ENCODE measurements at regions not wholly inside any gene's neighbourhood (a gene's known extent, or its start where the extent isn't known, plus 50 kb on each side); places are given as distances from the start of the nearest gene placed in this dataset.
"Not testable (repeated sequence)": the region's sequence is repeated elsewhere in the genome, so short reads cannot be mapped to it uniquely, and the experiment has no call there.

- DNase-seq (ENCODE audit: low spot score) = peak; percentile 28
These were observed 433.6 kb downstream of the ACTR3B start for GRCh38 chr7:153193144-153193595.

DNA sequence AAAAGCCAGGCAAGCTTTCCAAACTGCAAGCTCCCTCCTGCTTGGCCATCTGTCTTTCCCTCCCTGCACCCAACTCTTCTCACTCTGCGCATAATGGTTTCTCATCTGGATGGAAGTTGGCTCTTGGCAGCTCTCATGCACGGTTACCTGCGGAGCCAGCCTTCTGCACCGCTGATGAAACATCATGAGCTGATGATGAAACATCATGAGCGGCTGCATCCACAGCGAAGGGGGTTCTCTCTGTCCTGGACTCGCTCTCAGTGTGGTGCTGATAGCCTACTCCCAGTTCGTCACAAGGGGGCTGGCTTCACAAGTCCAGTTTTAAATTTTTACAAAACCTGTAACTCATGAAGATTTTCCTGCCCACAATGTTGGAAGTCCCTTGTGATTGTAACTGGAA, 457.5 kb downstream of the ACTR3B start:
- DNase-seq (ENCODE audit: low spot score) = no peak

DNA sequence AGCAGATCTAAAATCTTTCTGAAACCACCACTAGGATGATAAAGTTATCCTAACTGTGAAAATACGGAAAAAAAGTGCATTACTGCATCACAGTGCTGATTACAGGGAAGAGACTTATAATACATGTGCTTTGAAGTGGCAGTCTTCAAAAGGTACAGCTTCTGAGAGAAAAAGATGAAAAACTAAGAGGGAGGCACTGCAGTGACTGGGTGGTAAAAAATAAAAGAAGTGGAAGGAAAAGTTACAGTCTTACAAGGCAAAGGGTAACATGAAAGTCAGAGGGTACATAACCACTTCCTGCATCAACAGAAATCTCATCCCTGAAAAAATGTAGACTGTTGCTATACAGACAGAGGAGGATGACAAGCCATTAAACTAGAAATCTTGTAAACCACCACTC, 465.3 kb downstream of the ACTR3B start:
- no peak for DNase-seq (ENCODE audit: low spot score)

- DNase-seq (ENCODE audit: low spot score) = not testable (repeated sequence)
These were observed 485.6 kb downstream of the ACTR3B start for GRCh38 chr7:153245136-153245535.

DNA sequence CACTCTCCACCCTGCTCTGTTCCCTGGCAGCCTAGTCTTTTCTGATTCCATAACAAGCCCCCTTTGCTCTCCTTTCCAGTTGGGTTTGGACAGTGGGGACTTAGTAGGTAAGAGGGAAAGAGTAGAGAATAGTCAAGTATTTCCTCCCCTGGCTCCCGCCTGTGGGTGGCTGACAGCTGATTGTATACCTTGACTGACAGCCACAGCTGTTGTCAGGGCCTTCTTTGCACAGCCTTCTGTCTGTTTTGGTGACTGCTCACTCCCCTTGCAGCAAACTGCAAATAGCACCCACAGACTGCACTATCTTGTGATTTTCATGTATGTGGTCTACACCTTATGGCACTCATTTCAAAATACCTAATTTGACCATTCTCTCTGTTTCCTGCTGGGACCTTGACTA, 486.3 kb downstream of the ACTR3B start:
- DNase-seq (ENCODE audit: low spot score) = no peak

DNA sequence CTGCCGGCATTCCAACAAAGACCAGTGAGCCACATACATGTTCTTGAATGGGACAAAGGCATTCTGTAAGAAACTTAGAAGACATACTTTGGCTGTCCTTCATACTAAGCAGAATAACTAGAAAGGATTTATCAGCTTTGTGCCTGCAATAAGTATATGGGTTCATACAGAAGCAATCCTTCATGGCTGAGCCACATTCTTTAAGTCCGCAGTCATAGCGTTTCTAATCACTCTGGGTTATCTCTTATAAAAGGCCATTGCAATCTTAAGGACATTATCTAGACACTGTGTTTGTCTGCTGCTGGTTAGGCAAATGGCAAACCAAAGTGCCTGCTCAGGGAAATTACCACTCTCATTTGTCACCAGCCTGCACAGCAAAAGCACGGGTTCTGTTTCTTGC, 488.4 kb downstream of the ACTR3B start:
- DNase-seq (ENCODE audit: low spot score) = no peak

DNA sequence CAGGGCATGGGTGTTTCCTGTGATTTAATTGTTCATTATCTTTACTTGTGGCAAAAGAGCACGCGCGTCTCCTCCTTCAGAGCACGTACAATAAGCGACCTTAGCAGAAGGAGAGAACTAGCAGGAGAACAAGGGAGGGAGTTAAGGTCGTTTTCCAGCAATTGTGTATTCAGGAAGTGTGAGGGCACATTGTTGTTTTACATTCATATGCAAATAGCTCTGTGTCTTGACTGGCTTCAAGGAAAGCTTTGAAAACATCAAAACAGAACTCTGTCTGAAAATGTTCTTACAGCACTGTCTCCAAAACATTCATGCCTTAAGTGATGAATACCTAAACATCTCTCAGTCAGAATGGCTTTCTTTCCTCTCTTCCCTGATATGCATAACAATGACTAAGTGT, 499.1 kb downstream of the ACTR3B start:
- DNase-seq (ENCODE audit: low spot score) = no peak

DNA sequence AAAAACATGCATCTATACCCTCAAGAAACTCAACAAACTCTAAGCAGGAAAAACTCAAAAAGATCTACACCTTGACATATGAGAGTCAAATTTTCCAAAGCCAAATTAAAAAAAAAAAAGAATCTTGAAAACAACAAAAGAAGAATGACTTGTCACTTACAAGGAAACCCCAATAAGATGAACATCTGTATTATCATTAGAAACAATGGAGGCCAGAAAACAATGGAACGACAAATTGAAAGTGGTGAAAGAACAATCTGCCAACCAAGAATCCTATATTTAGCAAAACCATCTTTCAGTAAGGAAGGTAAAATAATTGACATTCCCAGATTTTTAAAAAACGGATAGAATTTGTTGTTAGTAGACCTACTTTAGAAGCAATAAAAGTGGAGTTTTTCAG, 516.8 kb downstream of the ACTR3B start:
- no peak for DNase-seq (ENCODE audit: low spot score)

DNA sequence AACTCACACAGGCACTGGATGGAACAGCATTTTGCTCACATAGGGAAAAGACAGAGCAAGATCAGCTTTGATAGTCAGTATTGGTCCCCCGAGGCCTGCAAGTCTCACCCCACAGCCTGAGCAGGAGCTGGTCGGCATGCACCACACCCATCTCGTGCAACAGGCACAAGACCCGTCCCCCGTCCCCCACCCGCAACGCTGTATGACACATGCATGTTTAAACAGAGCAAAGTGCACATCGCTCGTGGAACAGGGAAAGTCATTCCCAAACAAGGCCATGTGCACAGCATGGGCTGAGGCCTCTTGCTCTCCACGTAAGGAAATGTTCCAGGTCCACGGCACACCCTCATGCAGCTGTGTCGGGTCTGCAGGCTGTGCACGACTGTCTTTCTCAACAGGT, 527.2 kb downstream of the ACTR3B start:
- DNase-seq (ENCODE audit: low spot score) = no peak

GRCh38 chr7:153290066-153290465, 530.5 kb downstream of the ACTR3B start:
- no peak for DNase-seq (ENCODE audit: low spot score)

- DNase-seq (ENCODE audit: low spot score) = no peak
These were observed 537.6 kb downstream of the ACTR3B start for GRCh38 chr7:153297141-153297540.

DNA sequence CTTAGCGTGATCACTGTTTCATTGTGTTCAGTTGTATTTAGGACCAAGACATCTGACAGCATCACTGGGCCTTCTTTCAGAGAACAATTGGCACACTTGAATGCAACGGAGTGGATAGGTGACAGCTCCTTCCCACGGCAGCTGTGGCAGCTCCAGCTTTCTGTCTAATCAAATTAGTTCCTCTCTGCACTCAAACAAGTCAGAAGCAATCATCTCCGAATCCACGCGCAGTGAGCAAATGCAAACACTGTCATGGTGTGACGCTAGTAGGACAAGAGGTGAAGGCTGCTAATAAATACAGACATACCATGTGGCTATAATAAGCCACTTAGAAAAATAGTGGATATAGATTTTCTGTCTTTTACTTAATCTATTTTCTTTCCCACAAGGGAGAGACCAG, 542.4 kb downstream of the ACTR3B start:
- no peak for DNase-seq (ENCODE audit: low spot score)

- DNase-seq (ENCODE audit: low spot score) = no peak
These were observed 560.5 kb downstream of the ACTR3B start for GRCh38 chr7:153320005-153320404.

DNA sequence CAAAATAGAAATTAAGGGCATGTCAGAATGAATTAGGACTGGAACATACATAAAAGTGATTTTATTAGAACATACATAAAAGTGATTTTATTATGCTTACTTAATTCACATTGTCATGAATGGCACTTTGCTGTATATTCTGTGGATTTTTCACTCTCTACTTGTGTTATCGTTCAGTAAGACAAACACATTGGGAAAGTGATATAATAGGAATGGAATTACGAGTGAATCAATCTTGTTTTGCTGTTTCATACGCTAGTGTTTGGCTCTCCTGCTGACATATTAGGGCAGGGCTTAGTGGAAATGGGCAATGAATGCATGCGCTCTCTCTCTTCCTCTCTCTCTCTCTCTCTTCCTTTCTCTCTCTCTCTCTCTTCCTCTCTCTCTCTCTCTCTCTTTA, 561.1 kb downstream of the ACTR3B start:
- DNase-seq (ENCODE audit: low spot score) = no peak

DNA sequence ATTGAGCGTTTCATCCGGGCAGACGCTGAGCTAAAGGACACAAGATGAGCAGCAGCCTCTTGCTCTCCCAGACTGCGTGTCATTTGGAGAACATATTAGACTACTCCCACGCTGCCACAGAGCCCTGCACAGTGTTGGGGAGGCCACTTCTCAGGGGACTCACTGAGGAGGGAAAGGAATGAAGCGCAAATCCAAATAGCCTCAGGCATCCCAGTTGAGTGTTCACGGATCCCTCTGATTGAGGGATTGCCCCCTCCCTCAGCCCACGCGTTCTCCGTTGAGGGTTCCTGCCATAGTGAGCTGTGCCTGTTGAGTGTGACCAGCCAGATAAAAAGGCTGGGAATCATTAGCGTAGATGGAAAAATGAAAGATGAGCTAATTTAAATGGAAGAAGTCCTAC, 563.4 kb downstream of the ACTR3B start:
- DNase-seq (ENCODE audit: low spot score) = no peak

DNA sequence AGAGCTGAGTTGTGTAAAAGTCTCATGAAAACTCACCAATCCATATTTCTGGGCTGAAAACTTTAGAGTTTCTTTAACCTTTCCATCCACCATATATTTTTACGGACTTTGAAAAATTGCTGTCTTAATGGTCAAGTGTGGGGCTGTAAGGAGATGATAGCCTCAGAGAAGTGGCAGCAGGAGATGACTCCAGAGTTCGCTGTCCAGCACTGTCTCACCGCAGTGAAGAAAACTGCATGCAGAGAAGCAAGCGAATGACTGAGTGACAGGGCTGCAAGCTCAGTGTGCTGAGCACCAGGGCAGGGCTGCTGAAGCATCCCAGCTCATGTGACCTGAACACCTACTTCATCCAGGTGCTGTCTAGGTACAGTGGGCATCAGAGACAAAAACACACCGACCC, 564.5 kb downstream of the ACTR3B start:
- DNase-seq (ENCODE audit: low spot score) = no peak

DNA sequence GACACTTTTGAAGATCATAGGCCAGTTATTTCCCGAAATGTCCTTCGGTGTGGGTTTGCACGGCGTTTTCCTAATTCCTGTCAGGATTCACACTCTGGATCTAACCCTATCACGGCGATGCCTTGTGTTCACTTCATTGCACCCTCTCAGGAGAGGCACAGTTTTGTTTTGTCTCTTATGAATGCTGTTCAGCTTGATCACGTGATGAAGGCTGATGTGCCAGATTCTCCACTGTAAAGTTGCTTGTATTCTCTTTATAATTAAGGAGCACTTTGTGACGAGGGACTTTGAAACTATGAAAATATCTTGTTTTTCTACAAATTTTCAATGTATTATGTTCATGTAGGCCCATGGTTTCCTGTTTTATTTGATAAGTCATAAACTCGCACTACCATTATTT, 568.1 kb downstream of the ACTR3B start:
- DNase-seq (ENCODE audit: low spot score) = no peak

- no peak for DNase-seq (ENCODE audit: low spot score)
These were observed 571.9 kb downstream of the ACTR3B start for GRCh38 chr7:153331427-153331826.

DNA sequence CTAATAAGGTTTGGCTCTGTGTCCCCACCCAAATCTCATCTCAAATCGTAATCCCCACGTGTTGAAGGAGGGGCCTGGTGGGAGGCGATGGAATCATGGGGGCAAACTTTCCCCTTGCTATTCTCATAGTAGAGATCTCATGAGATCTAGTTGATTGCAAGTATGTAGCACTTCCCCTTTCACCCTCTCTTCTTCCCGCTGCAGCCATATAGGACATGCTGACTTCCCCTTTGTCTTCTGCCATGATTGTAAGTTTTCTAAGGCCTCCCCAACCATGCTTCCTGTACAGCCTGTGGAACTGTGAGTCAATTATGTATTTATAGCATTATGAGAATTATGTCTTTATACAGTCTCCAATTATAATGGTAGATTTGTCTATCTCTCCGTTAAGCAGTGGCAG, 594.5 kb downstream of the ACTR3B start:
- no peak for DNase-seq (ENCODE audit: low spot score)

DNA sequence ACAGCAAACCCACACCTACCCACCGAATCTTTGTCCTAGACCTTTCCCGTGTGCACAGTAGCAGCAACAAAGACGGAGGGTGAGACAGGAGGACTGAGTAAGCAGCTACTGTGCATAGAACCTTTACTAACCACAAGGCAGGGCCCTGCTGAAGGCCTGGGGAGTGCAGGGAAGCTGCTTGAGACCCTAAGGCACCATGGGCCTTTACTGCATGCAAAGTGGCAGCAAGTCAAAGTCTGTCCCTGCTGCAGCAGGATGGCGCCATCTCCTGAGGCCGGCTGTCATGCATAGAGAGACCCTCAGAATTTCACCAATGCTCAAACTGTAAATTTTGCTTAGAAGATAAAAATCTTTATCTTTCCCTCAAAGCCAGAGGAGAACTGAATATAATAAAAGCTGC, 610.5 kb downstream of the ACTR3B start:
- DNase-seq (ENCODE audit: low spot score) = no peak

DNA sequence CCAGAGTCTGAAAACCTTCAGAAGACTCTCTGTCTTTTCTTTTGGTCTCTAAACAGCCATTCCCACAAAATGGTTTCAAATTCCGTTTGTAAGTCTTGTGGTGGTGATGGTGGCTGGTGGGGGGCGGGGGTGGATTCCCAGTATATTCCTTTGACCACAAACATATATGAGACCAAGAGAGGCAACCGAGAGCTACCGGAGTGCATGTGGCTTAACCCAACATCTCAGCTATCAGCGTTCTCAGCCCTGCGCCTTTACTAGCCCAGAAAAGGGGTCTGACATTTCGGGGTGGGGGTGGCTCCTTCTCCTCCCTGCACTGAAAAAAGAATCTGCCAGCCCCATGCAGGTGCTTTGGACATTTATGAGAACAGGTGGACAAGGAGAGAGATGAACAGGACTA, 621.1 kb downstream of the ACTR3B start:
- no peak for DNase-seq (ENCODE audit: low spot score)

- no peak for DNase-seq (ENCODE audit: low spot score)
These were observed 621.9 kb downstream of the ACTR3B start for GRCh38 chr7:153381275-153382040.

- no peak for DNase-seq (ENCODE audit: low spot score)
These were observed 623.1 kb downstream of the ACTR3B start for GRCh38 chr7:153382641-153383101.

DNA sequence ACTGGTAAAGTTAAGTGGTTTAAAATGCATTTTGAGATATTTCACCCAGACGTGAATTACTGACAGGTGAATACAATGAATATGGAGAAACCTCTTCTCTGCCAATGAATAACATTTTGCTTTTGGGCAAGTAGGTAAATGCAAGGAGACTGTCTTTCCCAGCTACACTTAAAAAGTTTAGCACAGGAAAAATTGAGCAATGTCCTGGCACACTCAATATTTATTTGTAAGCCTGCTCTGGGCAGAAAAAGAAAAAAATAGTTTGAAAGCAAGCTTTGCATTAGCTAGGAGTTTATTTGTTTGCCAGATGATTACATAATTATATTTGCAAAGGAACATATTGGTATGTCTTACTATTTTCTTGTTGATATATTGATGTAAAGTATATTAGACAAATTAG, 624.2 kb downstream of the ACTR3B start:
- no peak for DNase-seq (ENCODE audit: low spot score)
